GM23248 (cell line): ENCODE measurements at regions not wholly inside any gene's neighbourhood (a gene's known extent, or its start where the extent isn't known, plus 50 kb on each side); places are given as distances from the start of the nearest gene placed in this dataset.

Experiments
- DNase-seq: peaks from one replicate; pipeline ENCODE4 v3.0.0-alpha.2; 2015
- H2AFZ ChIP-seq: fragments of 200-600 bp; sonication (generic); 2 replicates; pipeline ENCODE4 v1.6.1; 2016; ENCODE audit warnings: antibody characterized with exemption
- H3F3A ChIP-seq: fragments of 200-600 bp; sonication (generic); 2 replicates; pipeline ENCODE4 v1.6.1; 2016; ENCODE audit warnings: mild to moderate bottlenecking, antibody characterized with exemption, mixed run types; ENCODE audit not compliant: insufficient read depth
- H3K27ac ChIP-seq: fragments of 200-600 bp; sonication (generic); 2 replicates; pipeline ENCODE4 v1.5.1; 2016; ENCODE audit warnings: mild to moderate bottlenecking
- H3K27me3 ChIP-seq: fragments of 200-600 bp; sonication (generic); replicated peaks from 2 replicates; pipeline ENCODE4 v1.6.1; 2016; ENCODE audit warnings: mild to moderate bottlenecking; ENCODE audit not compliant: insufficient read depth
- H3K36me3 ChIP-seq: fragments of 200-600 bp; sonication (generic); 2 replicates; pipeline ENCODE4 v1.6.1; 2016; ENCODE audit warnings: low read depth, mild to moderate bottlenecking
- H3K4me1 ChIP-seq: fragments of 200-600 bp; sonication (generic); 2 replicates; pipeline ENCODE4 v1.6.1; 2016; ENCODE audit warnings: mild to moderate bottlenecking; ENCODE audit not compliant: insufficient read depth
- H3K4me2 ChIP-seq: fragments of 200-600 bp; sonication (generic); one replicate; pipeline ENCODE4 v1.6.1; 2016; ENCODE audit warnings: mild to moderate bottlenecking; ENCODE audit not compliant: unreplicated experiment
- H3K4me3 ChIP-seq: fragments of 200-600 bp; sonication (generic); 2 replicates; pipeline ENCODE4 v1.5.1; 2016; ENCODE audit warnings: mild to moderate bottlenecking
- H3K79me2 ChIP-seq: fragments of 200-600 bp; sonication (generic); 2 replicates; pipeline ENCODE4 v1.6.1; 2016; ENCODE audit warnings: mild to moderate bottlenecking; ENCODE audit not compliant: insufficient read depth
- H3K9ac ChIP-seq: fragments of 200-600 bp; sonication (generic); 2 replicates; pipeline ENCODE4 v1.6.1; 2016; ENCODE audit warnings: mild to moderate bottlenecking
- H3K9me2 ChIP-seq: fragments of 200-600 bp; sonication (generic); 2 replicates; pipeline ENCODE4 v1.6.1; 2016; ENCODE audit warnings: mixed run types, mild to moderate bottlenecking, moderate library complexity; ENCODE audit not compliant: insufficient read depth
- H3K9me3 ChIP-seq: fragments of 200-600 bp; sonication (generic); one replicate; pipeline ENCODE4 v1.6.1; 2017; ENCODE audit warnings: low read depth
- H4K20me1 ChIP-seq: fragments of 200-600 bp; sonication (generic); 2 replicates; pipeline ENCODE4 v1.6.0; 2016; ENCODE audit not compliant: insufficient read depth
- EZH2 ChIP-seq: fragments of 200-600 bp; sonication (generic); IDR thresholded peaks from 2 replicates; pipeline ENCODE4 v1.6.1; 2018; ENCODE audit warnings: antibody characterized with exemption, mild to moderate bottlenecking; ENCODE audit not compliant: insufficient read depth, poor library complexity, severe bottlenecking
- EZH2phosphoT487 ChIP-seq: fragments of 200-600 bp; sonication (generic); IDR thresholded peaks from 2 replicates; pipeline ENCODE4 v1.6.1; 2018; ENCODE audit warnings: antibody characterized with exemption, moderate library complexity, mild to moderate bottlenecking, low read depth; ENCODE audit not compliant: insufficient read depth
- WGBS, 2 experiments: methylation state at CpG; one replicate each; pipeline ENCODE4 v1.1.6; 2015 to 2017; ENCODE audit warnings: low lambda C conversion rate in 2 of 2, low coverage in 1 of 2; ENCODE audit errors: missing lambda C conversion rate in 2 of 2; 5-methylcytosine and 5-hydroxymethylcytosine counted together
- in situ Hi-C: fragments of 300-500 bp; cut with MboI; formaldehyde crosslinking; loops from 2 replicates; pipeline ENCODE4 v1.15.0; 2020

DNA sequence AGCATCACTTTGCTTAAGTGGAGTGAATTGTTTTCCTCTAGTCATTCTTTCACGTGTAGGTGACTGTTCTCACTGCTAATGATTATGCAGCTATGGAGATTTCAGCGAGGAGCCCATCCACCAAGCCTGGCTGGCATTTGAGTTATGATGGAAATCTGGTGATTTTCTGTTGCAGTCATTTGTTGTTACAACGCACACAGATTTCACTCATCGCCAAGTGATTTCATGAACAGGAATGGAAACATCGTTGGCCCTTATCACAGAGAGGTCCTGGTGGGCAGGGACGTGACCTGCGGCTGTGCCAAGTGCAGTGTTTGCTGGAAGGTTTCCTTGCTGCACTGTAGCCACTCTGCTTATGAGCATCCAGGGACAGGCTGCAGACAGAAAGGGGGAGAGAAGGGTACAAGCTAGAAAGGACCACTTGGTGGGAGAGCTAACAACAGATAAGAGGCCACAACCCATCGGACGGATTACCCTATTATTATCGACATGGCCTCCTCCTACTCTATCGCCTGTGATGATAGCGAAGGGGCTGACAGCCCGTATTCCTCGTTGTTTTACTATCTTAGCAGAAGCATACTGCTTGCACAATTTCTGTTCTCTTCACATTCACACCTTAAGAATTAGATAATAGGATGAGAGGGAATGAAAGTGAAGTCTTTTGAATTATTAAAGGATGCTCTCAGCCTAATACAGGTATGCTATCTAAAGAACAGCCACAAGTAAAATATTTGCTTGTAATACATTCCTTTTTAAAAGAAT is 99.0 kb upstream of the PITRM1 start:
- in situ Hi-C loops = no loop called here

DNA sequence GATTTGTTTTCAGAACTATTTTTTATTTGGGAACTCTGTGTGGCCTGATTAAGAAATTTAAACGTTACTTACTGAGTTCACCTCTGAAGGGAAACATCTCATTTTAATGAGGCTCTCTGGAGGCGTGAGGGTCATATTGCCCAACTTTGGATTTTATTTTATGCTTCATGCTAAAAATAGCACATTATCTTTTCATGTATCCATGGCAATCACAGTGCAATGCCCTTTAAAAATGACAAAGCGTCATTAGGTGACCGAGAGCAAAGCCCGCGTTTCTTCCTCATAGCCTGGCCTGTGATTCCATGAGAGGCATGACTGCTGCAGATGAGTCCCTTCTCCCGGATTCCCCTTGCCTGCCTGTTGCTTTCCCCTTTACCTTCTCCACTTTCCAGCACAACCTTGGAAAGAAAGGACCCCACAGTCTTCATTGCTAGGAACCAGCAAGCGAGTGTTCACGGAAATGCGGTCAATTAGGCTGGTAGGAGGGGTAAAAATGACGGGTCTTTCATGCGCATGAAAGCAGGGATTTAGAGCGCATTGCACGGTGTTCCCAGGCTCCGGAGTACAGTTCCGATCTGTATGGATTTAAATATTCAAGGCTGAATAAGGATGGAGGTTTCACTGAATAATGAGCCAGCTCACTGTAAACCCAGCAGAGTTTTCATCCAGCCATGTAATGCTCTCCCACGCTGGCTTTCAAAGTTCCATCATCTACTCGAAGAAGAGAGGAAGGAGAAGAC is 98.2 kb upstream of the PITRM1 start:
- WGBS, 2 experiments = 81% methylated on average over 18 of the region's 18 CpGs
- in situ Hi-C loops = no loop called here
- DNase-seq = no peak

More for the DNA sequence above, 99.0 kb upstream of the PITRM1 start:
- no peak for TF ChIP-seq EZH2
- no peak for TF ChIP-seq EZH2phosphoT487
- Histone ChIP-seq H3K36me3 (no peaks in the 10 kb centered on the region), H2AFZ (no peak overlapping the region), H3K27me3 (peaks cover 4% of the 10 kb centered on the region), H3K27ac (no peak overlapping the region), H3K9me2 (peaks cover 2% of the 10 kb centered on the region; the same call in 1 of the 2 replicates), H3K9me3 (no peaks in the 10 kb centered on the region), H3K4me3 (no peak overlapping the region), H3K4me1 (no peaks in the 10 kb centered on the region), H3K4me2 (no peak overlapping the region), H3F3A (no peaks in the 10 kb centered on the region), H4K20me1 (no peaks in the 10 kb centered on the region), H3K9ac (no peak overlapping the region), H3K79me2 (no peaks in the 10 kb centered on the region)
- WGBS, 2 experiments = 83 to 91% methylated on average over 14 of the region's 14 CpGs
- DNase-seq = no peak

DNA sequence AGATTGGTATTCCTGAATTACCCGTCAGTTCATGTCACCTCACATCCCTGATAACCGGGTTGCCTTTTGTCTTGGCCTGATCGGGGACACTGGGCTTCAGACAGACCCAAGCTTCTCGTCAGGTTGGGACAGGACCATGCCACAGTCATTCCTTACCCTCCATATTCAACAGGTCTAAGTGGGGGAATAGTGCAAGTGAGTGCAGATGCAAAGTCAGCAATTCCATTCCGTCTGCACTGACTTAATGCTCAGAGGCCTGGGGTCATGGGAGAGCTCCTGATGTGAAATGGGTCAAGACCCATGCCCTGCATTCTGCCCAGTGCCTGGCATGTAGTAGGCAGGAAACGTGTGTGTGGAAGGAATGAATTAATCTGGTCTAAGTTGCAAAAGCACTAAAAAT is 95.4 kb upstream of the PITRM1 start:
- Histone ChIP-seq H3K4me2 (no peak overlapping the region), H3F3A (no peaks in the 10 kb centered on the region), H3K79me2 (no peaks in the 10 kb centered on the region), H3K36me3 (no peaks in the 10 kb centered on the region), H3K4me1 (no peaks in the 10 kb centered on the region), H4K20me1 (no peaks in the 10 kb centered on the region), H3K27ac (no peak overlapping the region), H3K27me3 (peaks cover 4% of the 10 kb centered on the region), H3K9ac (no peak overlapping the region), H3K4me3 (no peak overlapping the region), H3K9me3 (no peaks in the 10 kb centered on the region), H2AFZ (no peak overlapping the region), H3K9me2 (peaks cover 2% of the 10 kb centered on the region; the same call in 1 of the 2 replicates)
- WGBS, 2 experiments = 78 to 83% methylated on average over 6 of the region's 6 CpGs
- no peak for DNase-seq
- in situ Hi-C loops = no loop called here
- no peak for TF ChIP-seq EZH2
- TF ChIP-seq EZH2phosphoT487 = no peak

More for the DNA sequence above, 98.2 kb upstream of the PITRM1 start:
- H3K36me3 ChIP-seq = no peaks in the 10 kb centered on the region
- no peak overlapping the region for H3K27ac ChIP-seq
- H3K9me3 ChIP-seq = no peaks in the 10 kb centered on the region
- TF ChIP-seq EZH2phosphoT487 (no peak), EZH2 (no peak)
- peaks cover 4% of the 10 kb centered on the region for H3K27me3 ChIP-seq
- no peak overlapping the region for H3K9ac ChIP-seq
- no peaks in the 10 kb centered on the region for H3K79me2 ChIP-seq
- H3K4me1 ChIP-seq = no peaks in the 10 kb centered on the region
- no peaks in the 10 kb centered on the region for H3F3A ChIP-seq
- no peak overlapping the region for H2AFZ ChIP-seq
- H4K20me1 ChIP-seq = no peaks in the 10 kb centered on the region
- H3K4me2 ChIP-seq = no peak overlapping the region
- peaks cover 2% of the 10 kb centered on the region; the same call in 1 of the 2 replicates for H3K9me2 ChIP-seq
- H3K4me3 ChIP-seq = no peak overlapping the region

DNA sequence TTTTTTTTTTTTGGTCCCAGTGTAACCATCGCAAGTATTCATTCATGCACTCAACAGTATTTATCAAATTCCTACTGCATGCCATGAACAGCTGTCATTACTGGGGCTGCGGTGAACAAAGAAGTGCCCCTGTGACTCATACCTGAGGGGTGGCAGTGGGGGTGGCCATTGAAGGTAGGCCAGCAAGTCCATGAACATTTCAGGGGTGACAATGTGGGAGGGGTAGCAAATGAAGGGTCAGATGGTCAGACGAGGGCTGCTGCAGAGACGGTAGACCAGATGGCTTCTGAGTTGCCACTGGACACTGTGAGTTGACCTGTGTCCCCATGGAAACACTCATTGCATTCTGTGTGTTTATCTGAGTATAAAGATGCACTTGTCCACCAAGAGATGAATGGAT is 92.5 kb upstream of the PITRM1 start:
- H3F3A ChIP-seq = no peaks in the 10 kb centered on the region
- H3K4me2 ChIP-seq = no peak overlapping the region
- no peaks in the 10 kb centered on the region; the same call in 1 of the 2 replicates for H3K27me3 ChIP-seq
- no peaks in the 10 kb centered on the region for H3K9me3 ChIP-seq
- H3K36me3 ChIP-seq = no peaks in the 10 kb centered on the region
- in situ Hi-C loops = no loop called here
- H3K27ac ChIP-seq = no peak overlapping the region
- TF ChIP-seq EZH2phosphoT487 = no peak
- no peak for TF ChIP-seq EZH2
- 57 to 74% methylated on average over 4 of the region's 4 CpGs for WGBS, 2 experiments
- no peak overlapping the region for H2AFZ ChIP-seq
- H4K20me1 ChIP-seq = no peaks in the 10 kb centered on the region
- H3K4me3 ChIP-seq = no peak overlapping the region
- H3K4me1 ChIP-seq = no peaks in the 10 kb centered on the region
- H3K79me2 ChIP-seq = no peaks in the 10 kb centered on the region
- no peak overlapping the region for H3K9ac ChIP-seq
- no peaks in the 10 kb centered on the region for H3K9me2 ChIP-seq
- no peak for DNase-seq
